ENCODE measurements at regions not wholly inside any gene's neighbourhood (a gene's known extent, or its start where the extent isn't known, plus 50 kb on each side); places are given as distances from the start of the nearest gene placed in this dataset.

DNA sequence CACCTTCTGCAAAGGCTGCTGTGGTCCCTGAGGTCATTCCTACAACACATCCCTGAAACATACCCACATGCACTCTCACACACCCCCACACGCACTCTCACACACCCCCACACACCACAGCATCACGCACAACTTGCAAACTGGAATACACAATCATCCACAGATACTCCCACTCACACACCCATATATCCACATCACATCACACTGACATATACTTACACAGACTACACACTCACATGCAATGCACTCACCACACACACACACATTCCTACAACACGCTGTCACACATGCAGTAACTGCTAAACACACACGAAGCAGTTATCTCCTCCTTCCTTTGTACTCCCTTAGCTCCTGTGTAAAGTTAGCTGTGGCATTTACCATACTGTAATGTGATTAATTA is 57.1 kb upstream of the PKDCC start:
- TF ChIP-seq CTCF (IDR thresholded peaks at IDR 0.05) (no peak), POLR2A (IDR thresholded peaks at IDR 0.05) (no peak)

Data from stomach (tissue), 4 donors.